ENCODE measurements at regions not wholly inside any gene's neighbourhood (a gene's known extent, or its start where the extent isn't known, plus 50 kb on each side); places are given as distances from the start of the nearest gene placed in this dataset.
"Not testable (repeated sequence)": the region's sequence is repeated elsewhere in the genome, so short reads cannot be mapped to it uniquely, and the experiment has no call there.

- DNase-seq (ENCODE audit: low spot score) = no peak
Observed at GRCh38 chr1:193438771-193439170, 252.4 kb upstream of the B3GALT2 start.

- no peak for DNase-seq (ENCODE audit: low spot score)
Observed at GRCh38 chr1:193438312-193438711, 251.9 kb upstream of the B3GALT2 start.

- DNase-seq (ENCODE audit: low spot score) = no peak
Observed at GRCh38 chr1:193437785-193438184, 251.4 kb upstream of the B3GALT2 start.

GRCh38 chr1:193437333-193437732 is 250.9 kb upstream of the B3GALT2 start:
- DNase-seq (ENCODE audit: low spot score) = not testable (repeated sequence)

GRCh38 chr1:193435781-193436180 is 249.4 kb upstream of the B3GALT2 start:
- DNase-seq (ENCODE audit: low spot score) = no peak

GRCh38 chr1:193434319-193434718 is 247.9 kb upstream of the B3GALT2 start:
- no peak for DNase-seq (ENCODE audit: low spot score)

- no peak for DNase-seq (ENCODE audit: low spot score)
Observed at GRCh38 chr1:193433599-193433998, 247.2 kb upstream of the B3GALT2 start.

- DNase-seq (ENCODE audit: low spot score) = no peak
Observed at GRCh38 chr1:193432979-193433587, 246.7 kb upstream of the B3GALT2 start.

- DNase-seq (ENCODE audit: low spot score) = no peak
Observed at GRCh38 chr1:193431265-193431977, 245.0 kb upstream of the B3GALT2 start.

GRCh38 chr1:193427524-193427923 is 241.1 kb upstream of the B3GALT2 start:
- no peak for DNase-seq (ENCODE audit: low spot score)

GRCh38 chr1:193426061-193426460 is 239.6 kb upstream of the B3GALT2 start:
- no peak for DNase-seq (ENCODE audit: low spot score)

- DNase-seq (ENCODE audit: low spot score) = no peak
Observed at GRCh38 chr1:193421487-193421886, 235.1 kb upstream of the B3GALT2 start.

GRCh38 chr1:193419295-193419694 is 232.9 kb upstream of the B3GALT2 start:
- no peak for DNase-seq (ENCODE audit: low spot score)

- DNase-seq (ENCODE audit: low spot score) = no peak
Observed at GRCh38 chr1:193418745-193419058, 232.3 kb upstream of the B3GALT2 start.

GRCh38 chr1:193417945-193418744 is 231.7 kb upstream of the B3GALT2 start:
- no peak for DNase-seq (ENCODE audit: low spot score)

GRCh38 chr1:193417403-193417802 is 231.0 kb upstream of the B3GALT2 start:
- no peak for DNase-seq (ENCODE audit: low spot score)

- no peak for DNase-seq (ENCODE audit: low spot score)
Observed at GRCh38 chr1:193416226-193417024, 230.0 kb upstream of the B3GALT2 start.

GRCh38 chr1:193415256-193415655 is 228.8 kb upstream of the B3GALT2 start:
- no peak for DNase-seq (ENCODE audit: low spot score)

- no peak for DNase-seq (ENCODE audit: low spot score)
Observed at GRCh38 chr1:193413376-193413775, 227.0 kb upstream of the B3GALT2 start.

- no peak for DNase-seq (ENCODE audit: low spot score)
Observed at GRCh38 chr1:193412748-193413147, 226.3 kb upstream of the B3GALT2 start.

GRCh38 chr1:193411714-193412113 is 225.3 kb upstream of the B3GALT2 start:
- no peak for DNase-seq (ENCODE audit: low spot score)

GRCh38 chr1:193411215-193411614 is 224.8 kb upstream of the B3GALT2 start:
- no peak for DNase-seq (ENCODE audit: low spot score)
